Hematopoietic multipotent progenitor cell (in vitro differentiated cells): ENCODE measurements at regions not wholly inside any gene's neighbourhood (a gene's known extent, or its start where the extent isn't known, plus 50 kb on each side); places are given as distances from the start of the nearest gene placed in this dataset.

Experiments used
- DNase-seq, 3 donors: peaks; one replicate each; pipeline ENCODE4 v3.0.0-alpha.2; 2011 to 2015; ENCODE audit warnings: low read depth in 2 of 3, low spot score in 2 of 3

- no peak for DNase-seq
Measured at GRCh38 chr9:89975630-89976029, 370.8 kb downstream of the GADD45G start.

GRCh38 chr9:89978185-89978584 lies 373.4 kb downstream of the GADD45G start:
- DNase-seq = no peak

GRCh38 chr9:89980600-89980999 lies 375.8 kb downstream of the GADD45G start:
- DNase-seq = no peak

- no peak for DNase-seq
Measured at GRCh38 chr9:89982016-89982415, 377.2 kb downstream of the GADD45G start.

GRCh38 chr9:89983411-89983810 lies 378.6 kb downstream of the GADD45G start:
- no peak for DNase-seq

GRCh38 chr9:89984214-89984613 lies 379.4 kb downstream of the GADD45G start:
- DNase-seq = no peak

- DNase-seq = no peak
Measured at GRCh38 chr9:89985068-89985467, 380.3 kb downstream of the GADD45G start.

- no peak for DNase-seq
Measured at GRCh38 chr9:89986190-89986589, 381.4 kb downstream of the GADD45G start.

- no peak for DNase-seq
Measured at GRCh38 chr9:89988458-89988857, 383.6 kb downstream of the GADD45G start.

- DNase-seq = no peak
Measured at GRCh38 chr9:89991204-89991790, 386.5 kb downstream of the GADD45G start.

GRCh38 chr9:89992326-89993198 lies 387.8 kb downstream of the GADD45G start:
- no peak for DNase-seq

- DNase-seq = peak in 1 of 3 donors; percentile 34
Measured at GRCh38 chr9:89993678-89994630, 389.1 kb downstream of the GADD45G start.

GRCh38 chr9:89994988-89995613 lies 390.3 kb downstream of the GADD45G start:
- no peak for DNase-seq

GRCh38 chr9:89996116-89996515 lies 391.3 kb downstream of the GADD45G start:
- no peak for DNase-seq

- DNase-seq = no peak
Measured at GRCh38 chr9:89996773-89997172, 392.0 kb downstream of the GADD45G start.

GRCh38 chr9:89998633-89999032 lies 393.8 kb downstream of the GADD45G start:
- DNase-seq = no peak

GRCh38 chr9:89999176-89999533 lies 394.3 kb downstream of the GADD45G start:
- no peak for DNase-seq

- peak in 2 of 3 donors; percentile 31 to 69 for DNase-seq
Measured at GRCh38 chr9:89999534-90000370, 394.9 kb downstream of the GADD45G start.

GRCh38 chr9:90000925-90001324 lies 396.1 kb downstream of the GADD45G start:
- no peak for DNase-seq

- DNase-seq = no peak
Measured at GRCh38 chr9:90001747-90002146, 396.9 kb downstream of the GADD45G start.
